Endodermal cell (in vitro differentiated cells): ENCODE measurements at regions not wholly inside any gene's neighbourhood (a gene's known extent, or its start where the extent isn't known, plus 50 kb on each side); places are given as distances from the start of the nearest gene placed in this dataset.
A peak's percentile ranks its signal among the peaks of the same experiment; 100 is the strongest.

Source experiments
- DNase-seq: peaks from one replicate; pipeline ENCODE4 v3.0.0-alpha.2; 2017
- H3K27ac ChIP-seq: 2 replicates; pipeline ENCODE4 v1.5.1; 2013; ENCODE audit warnings: mild to moderate bottlenecking, low read depth, low read length, moderate library complexity
- H3K27me3 ChIP-seq: 2 replicates; pipeline ENCODE4 v1.6.1; 2013; ENCODE audit warnings: mild to moderate bottlenecking, low read length, moderate library complexity; ENCODE audit not compliant: insufficient read depth, control insufficient read depth, poor library complexity, severe bottlenecking
- H3K36me3 ChIP-seq: 2 replicates; pipeline ENCODE4 v1.7.0; 2013; ENCODE audit warnings: mild to moderate bottlenecking, low read length, moderate library complexity; ENCODE audit not compliant: control insufficient read depth, insufficient read depth
- H3K4me1 ChIP-seq: one replicate; pipeline ENCODE4 v1.7.0; 2013; ENCODE audit warnings: low read length; ENCODE audit not compliant: control insufficient read depth, insufficient read depth
- H3K4me3 ChIP-seq: 2 replicates; pipeline ENCODE4 v1.5.1; 2013; ENCODE audit warnings: mild to moderate bottlenecking, low read length, moderate library complexity
- H3K9ac ChIP-seq: 2 replicates; pipeline ENCODE4 v1.6.1; 2013; ENCODE audit warnings: mild to moderate bottlenecking, low read length, moderate library complexity; ENCODE audit not compliant: poor library complexity, severe bottlenecking; ENCODE audit errors: extremely low read depth
- H3K9me3 ChIP-seq: 2 replicates; pipeline ENCODE4 v1.6.1; 2013; ENCODE audit warnings: mild to moderate bottlenecking, low read length, moderate library complexity; ENCODE audit not compliant: control insufficient read depth
- H3K27ac Mint-ChIP-seq: 2 replicates; pipeline ENCODE4 v1.8.0; 2020; ENCODE audit warnings: mixed read lengths
- H3K27me3 Mint-ChIP-seq: 2 replicates; pipeline ENCODE4 v1.8.0; 2021; ENCODE audit warnings: mild to moderate bottlenecking, mixed read lengths; ENCODE audit not compliant: insufficient read depth
- H3K36me3 Mint-ChIP-seq: 2 replicates; pipeline ENCODE4 v1.8.0; 2020; ENCODE audit warnings: low read depth, mixed read lengths
- H3K4me1 Mint-ChIP-seq: 2 replicates; pipeline ENCODE4 v1.8.0; 2020; ENCODE audit warnings: mixed read lengths
- H3K4me3 Mint-ChIP-seq: 2 replicates; pipeline ENCODE4 v1.8.0; 2020; ENCODE audit warnings: mild to moderate bottlenecking, moderate library complexity, mixed read lengths
- H3K9me3 Mint-ChIP-seq: 2 replicates; pipeline ENCODE4 v1.8.0; 2020; ENCODE audit warnings: mild to moderate bottlenecking, mixed read lengths
- WGBS, 2 experiments: methylation state at CpG; one replicate each; pipeline versions ENCODE4 v1.1.5 to v1.1.7; 2013; ENCODE audit warnings: missing lambda C conversion rate in 2 of 2, mixed read lengths in 1 of 2; ENCODE audit not compliant: insufficient coverage in 1 of 2, insufficient read length in 1 of 2; 5-methylcytosine and 5-hydroxymethylcytosine counted together
- TF ChIP-seq, protein P1 (sequence below): fragments of 200-600 bp; sonication (generic); conservative IDR thresholded peaks from 2 replicates; pipeline ENCODE4 v1.5.0; 2021; ENCODE audit warnings: antibody characterized with exemption, mild to moderate bottlenecking

DNA sequence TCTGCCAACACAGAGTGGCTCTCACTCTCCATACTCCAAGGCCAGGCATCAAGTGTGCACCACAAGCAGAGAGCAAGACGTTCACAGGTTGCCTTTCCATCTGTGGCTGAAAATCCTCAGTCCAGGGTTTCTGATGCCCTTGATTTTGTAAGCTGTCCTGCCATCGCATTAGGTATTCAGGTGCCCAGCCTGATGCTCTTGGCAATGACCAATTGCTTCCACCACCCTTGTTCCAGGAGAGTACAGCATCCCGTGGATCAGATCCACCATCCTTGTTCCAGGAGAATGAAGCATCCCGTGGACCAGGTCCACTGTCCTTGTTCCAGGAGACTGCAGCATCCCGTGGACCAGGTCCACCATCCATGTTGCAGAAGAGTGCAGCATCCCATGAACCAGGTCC, 133.4 kb upstream of the GPC1 start:
- Histone ChIP-seq H3K36me3 (no peaks in the 10 kb centered on the region), H3K9me3 (no peaks in the 10 kb centered on the region), H3K4me1 (no peaks in the 10 kb centered on the region), H3K4me3 (no peak overlapping the region), H3K27me3 (no peaks in the 10 kb centered on the region), H3K9ac (no peak overlapping the region), H3K27ac (no peak overlapping the region)
- TF ChIP-seq, protein P1, sequence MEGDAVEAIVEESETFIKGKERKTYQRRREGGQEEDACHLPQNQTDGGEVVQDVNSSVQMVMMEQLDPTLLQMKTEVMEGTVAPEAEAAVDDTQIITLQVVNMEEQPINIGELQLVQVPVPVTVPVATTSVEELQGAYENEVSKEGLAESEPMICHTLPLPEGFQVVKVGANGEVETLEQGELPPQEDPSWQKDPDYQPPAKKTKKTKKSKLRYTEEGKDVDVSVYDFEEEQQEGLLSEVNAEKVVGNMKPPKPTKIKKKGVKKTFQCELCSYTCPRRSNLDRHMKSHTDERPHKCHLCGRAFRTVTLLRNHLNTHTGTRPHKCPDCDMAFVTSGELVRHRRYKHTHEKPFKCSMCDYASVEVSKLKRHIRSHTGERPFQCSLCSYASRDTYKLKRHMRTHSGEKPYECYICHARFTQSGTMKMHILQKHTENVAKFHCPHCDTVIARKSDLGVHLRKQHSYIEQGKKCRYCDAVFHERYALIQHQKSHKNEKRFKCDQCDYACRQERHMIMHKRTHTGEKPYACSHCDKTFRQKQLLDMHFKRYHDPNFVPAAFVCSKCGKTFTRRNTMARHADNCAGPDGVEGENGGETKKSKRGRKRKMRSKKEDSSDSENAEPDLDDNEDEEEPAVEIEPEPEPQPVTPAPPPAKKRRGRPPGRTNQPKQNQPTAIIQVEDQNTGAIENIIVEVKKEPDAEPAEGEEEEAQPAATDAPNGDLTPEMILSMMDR, result no peak
- H3K27ac Mint-ChIP-seq, result no peak overlapping the region
- DNase-seq, result no peak
- peaks cover 4% of the 10 kb centered on the region for H3K27me3 Mint-ChIP-seq
- WGBS, 2 experiments, result 90 to 100% methylated on average over 3 to 4 of the region's 5 CpGs
- H3K36me3 Mint-ChIP-seq, result no peaks in the 10 kb centered on the region
- H3K4me1 Mint-ChIP-seq, result no peaks in the 10 kb centered on the region
- H3K9me3 Mint-ChIP-seq, result no peaks in the 10 kb centered on the region
- no peak overlapping the region for H3K4me3 Mint-ChIP-seq

DNA sequence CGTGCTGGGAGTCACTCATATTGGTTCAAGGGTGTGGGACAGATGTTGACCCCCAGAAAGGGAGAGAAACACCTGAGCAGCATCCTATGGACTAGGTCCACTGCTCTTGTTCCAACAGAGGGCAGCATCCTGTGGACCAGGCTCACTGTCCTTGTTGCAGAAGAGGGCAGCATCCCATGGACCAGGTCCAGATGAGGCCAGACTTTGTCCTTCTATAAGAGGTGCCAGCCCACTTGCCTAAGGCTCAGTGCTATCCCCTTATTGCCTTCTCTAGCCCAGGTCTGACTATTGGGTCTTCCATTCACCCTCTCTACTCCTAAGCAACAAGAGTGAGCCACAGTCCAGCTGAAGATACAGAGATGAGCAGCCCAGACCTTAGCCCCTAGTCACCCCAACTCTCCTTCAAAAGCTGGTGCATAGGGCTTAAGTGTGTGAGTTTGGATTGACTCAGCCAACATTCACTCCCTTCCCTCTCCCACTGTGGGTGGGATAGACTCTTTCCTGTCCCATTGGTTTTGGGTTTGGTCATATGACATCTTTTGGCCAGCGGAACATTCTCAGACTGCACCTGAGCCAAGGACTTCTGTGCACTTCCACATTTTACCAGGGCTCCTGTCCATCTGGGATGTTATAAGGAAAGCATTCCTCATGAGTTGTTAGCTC, 132.4 kb upstream of the GPC1 start:
- DNase-seq, result no peak
- H3K27ac Mint-ChIP-seq, result no peak overlapping the region

DNA sequence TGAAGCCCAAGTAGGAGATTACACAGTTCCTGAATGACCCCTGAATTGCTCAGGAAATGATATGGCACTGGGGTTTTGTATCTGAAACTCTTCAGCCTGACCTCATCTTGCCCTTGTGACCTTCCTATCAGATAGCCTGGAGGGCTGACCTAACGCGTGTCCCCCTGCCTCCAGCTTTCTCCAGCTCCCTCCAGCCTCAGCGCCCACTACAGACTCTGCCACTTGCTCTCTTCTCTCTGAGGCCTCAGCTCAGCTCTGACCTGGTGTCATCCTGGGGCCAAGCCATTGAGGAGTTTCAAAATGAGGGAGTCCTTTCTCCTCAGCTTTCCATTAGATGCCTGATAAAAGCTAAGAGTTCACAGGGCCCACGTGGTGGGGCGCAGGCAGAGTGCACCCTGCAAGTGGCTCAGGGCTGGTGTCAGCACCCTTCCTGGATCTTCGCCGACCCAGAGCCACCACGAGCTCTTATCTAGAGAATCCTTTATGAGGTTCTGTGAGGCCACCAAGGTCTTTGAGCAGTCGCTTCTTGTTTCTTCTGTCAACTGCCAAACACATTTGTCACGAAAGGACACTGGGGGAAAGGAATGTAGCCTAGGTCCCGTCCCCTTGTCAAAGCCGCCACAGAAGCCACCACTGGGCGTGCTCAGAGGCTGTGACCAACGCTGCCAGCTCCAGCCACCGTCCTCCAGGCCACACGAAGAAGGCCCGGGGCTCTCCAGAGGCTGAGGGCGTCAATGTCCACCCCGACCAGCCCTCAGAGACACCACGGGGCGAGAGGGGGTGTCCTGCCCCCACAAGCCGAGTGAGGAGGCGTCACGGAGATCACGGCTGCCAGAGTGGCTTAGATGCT, 131.3 kb upstream of the GPC1 start:
- no peaks in the 10 kb centered on the region for H3K36me3 ChIP-seq
- TF ChIP-seq, protein P1, result no peak
- Mint-ChIP-seq H3K27me3 (peaks cover 4% of the 10 kb centered on the region), H3K9me3 (no peaks in the 10 kb centered on the region), H3K4me1 (no peaks in the 10 kb centered on the region), H3K27ac (no peak overlapping the region), H3K36me3 (no peaks in the 10 kb centered on the region), H3K4me3 (no peak overlapping the region)
- peak; percentile 35 for DNase-seq
- no peak overlapping the region for H3K9ac ChIP-seq
- H3K27ac ChIP-seq, result no peak overlapping the region
- no peak overlapping the region for H3K4me3 ChIP-seq
- no peaks in the 10 kb centered on the region for H3K4me1 ChIP-seq
- H3K9me3 ChIP-seq, result no peaks in the 10 kb centered on the region
- WGBS, 2 experiments, result 91 to 92% methylated on average over 23 to 25 of the region's 25 CpGs
- H3K27me3 ChIP-seq, result no peaks in the 10 kb centered on the region

More for the DNA sequence above, 132.4 kb upstream of the GPC1 start:
- H3K36me3 Mint-ChIP-seq, result no peaks in the 10 kb centered on the region
- 93% methylated on average over 2 of the region's 2 CpGs; no CpG with 5 or more reads in 1 of the 2 experiments for WGBS, 2 experiments
- no peak overlapping the region for H3K4me3 Mint-ChIP-seq
- no peak overlapping the region for H3K27ac ChIP-seq
- H3K4me1 ChIP-seq, result no peaks in the 10 kb centered on the region
- no peaks in the 10 kb centered on the region for H3K4me1 Mint-ChIP-seq
- H3K27me3 ChIP-seq, result no peaks in the 10 kb centered on the region
- H3K4me3 ChIP-seq, result no peak overlapping the region
- no peaks in the 10 kb centered on the region for H3K9me3 ChIP-seq
- no peak overlapping the region for H3K9ac ChIP-seq
- H3K36me3 ChIP-seq, result no peaks in the 10 kb centered on the region
- H3K27me3 Mint-ChIP-seq, result peaks cover 4% of the 10 kb centered on the region
- no peaks in the 10 kb centered on the region for H3K9me3 Mint-ChIP-seq
- TF ChIP-seq, protein P1, result no peak
